Effector memory CD4-positive, alpha-beta T cell (primary cell): ENCODE measurements at regions not wholly inside any gene's neighbourhood (a gene's known extent, or its start where the extent isn't known, plus 50 kb on each side); places are given as distances from the start of the nearest gene placed in this dataset.

Source experiments
- DNase-seq, 3 donors: peaks; one replicate each; pipeline ENCODE4 v3.0.0-alpha.2; 2020
- H3K27ac ChIP-seq: 2 replicates; pipeline ENCODE4 v1.7.0; 2013; ENCODE audit warnings: mild to moderate bottlenecking, low read length, moderate library complexity; ENCODE audit not compliant: insufficient read depth, poor library complexity, severe bottlenecking
- H3K27me3 ChIP-seq: replicated peaks from 2 replicates; pipeline ENCODE4 v1.7.0; 2013; ENCODE audit warnings: mild to moderate bottlenecking, low read length; ENCODE audit not compliant: insufficient read depth, control insufficient read depth, poor library complexity, severe bottlenecking
- H3K36me3 ChIP-seq: 2 replicates; pipeline ENCODE4 v1.7.0; 2013; ENCODE audit warnings: mild to moderate bottlenecking, low read length, moderate library complexity; ENCODE audit not compliant: control insufficient read depth, insufficient read depth
- H3K4me1 ChIP-seq: 2 replicates; pipeline ENCODE4 v1.7.0; 2013; ENCODE audit warnings: low read length, mild to moderate bottlenecking; ENCODE audit not compliant: control insufficient read depth, insufficient read depth, poor library complexity, severe bottlenecking
- H3K4me3 ChIP-seq: 2 replicates; pipeline ENCODE4 v1.7.0; 2013; ENCODE audit warnings: low read length, low read depth, mild to moderate bottlenecking; ENCODE audit not compliant: insufficient read depth, poor library complexity, severe bottlenecking
- H3K9me3 ChIP-seq: 2 replicates; pipeline ENCODE4 v1.7.0; 2013; ENCODE audit warnings: mild to moderate bottlenecking, low read length, moderate library complexity; ENCODE audit not compliant: control insufficient read depth

GRCh38 chr5:133846478-133847226 is 121.8 kb downstream of the C5orf15 start:
- no peaks in the 10 kb centered on the region for H3K9me3 ChIP-seq
- H3K27ac ChIP-seq: no peak overlapping the region
- no peaks in the 10 kb centered on the region for H3K36me3 ChIP-seq
- DNase-seq: no peak
- no peaks in the 10 kb centered on the region for H3K4me1 ChIP-seq
- no peaks in the 10 kb centered on the region for H3K27me3 ChIP-seq
- no peak overlapping the region for H3K4me3 ChIP-seq

DNA sequence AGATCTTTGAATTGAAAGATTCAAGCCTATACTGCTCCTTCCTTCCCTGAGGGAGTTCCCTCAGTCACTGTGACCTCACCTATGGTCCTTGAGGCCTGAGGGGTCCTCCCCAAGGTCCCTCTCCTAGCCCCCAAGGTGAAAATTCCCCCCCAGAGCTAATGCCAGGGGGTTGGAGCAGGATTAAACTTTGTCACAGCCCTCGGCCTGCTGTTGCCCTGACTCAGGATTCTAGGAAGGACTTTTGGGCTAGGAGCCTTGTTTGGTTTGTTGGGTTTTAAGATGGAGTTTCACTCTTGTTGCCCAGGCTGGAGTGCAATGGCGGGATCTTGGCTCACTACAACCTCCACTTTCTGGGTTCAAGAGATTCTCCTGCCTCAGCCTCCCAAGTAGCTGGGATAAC is 123.2 kb downstream of the C5orf15 start:
- DNase-seq: no peak
- Histone ChIP-seq H3K27me3 (no peaks in the 10 kb centered on the region), H3K4me1 (no peaks in the 10 kb centered on the region), H3K27ac (no peak overlapping the region), H3K9me3 (no peaks in the 10 kb centered on the region), H3K4me3 (no peak overlapping the region), H3K36me3 (no peaks in the 10 kb centered on the region)

- H3K27me3 ChIP-seq: no peaks in the 10 kb centered on the region
- no peaks in the 10 kb centered on the region for H3K9me3 ChIP-seq
- H3K4me3 ChIP-seq: no peak overlapping the region
- no peaks in the 10 kb centered on the region for H3K4me1 ChIP-seq
- no peak for DNase-seq
- no peak overlapping the region for H3K27ac ChIP-seq
- no peaks in the 10 kb centered on the region for H3K36me3 ChIP-seq
These were observed 123.6 kb downstream of the C5orf15 start for GRCh38 chr5:133844836-133845235.

DNA sequence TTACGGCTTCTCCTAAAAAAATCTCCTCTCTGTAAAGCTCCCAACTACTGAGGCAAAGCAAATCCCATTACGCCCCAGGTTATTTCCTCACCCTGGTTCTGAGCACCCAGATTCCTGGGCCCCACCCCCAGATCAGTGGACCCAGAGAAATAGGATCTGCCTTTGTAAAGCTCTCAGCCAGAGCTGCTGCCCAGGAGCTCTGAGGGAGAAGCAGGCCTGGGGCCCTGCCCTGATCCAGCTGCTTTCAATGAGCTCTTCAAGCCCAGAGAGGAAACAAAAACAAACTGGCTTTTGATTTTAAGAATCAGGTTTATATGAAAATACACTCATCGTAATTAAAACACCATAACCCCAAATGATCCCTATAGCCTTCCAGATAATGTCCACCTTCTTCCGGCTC is 124.5 kb downstream of the C5orf15 start:
- DNase-seq: no peak
- Histone ChIP-seq H3K4me3 (no peak overlapping the region), H3K36me3 (no peaks in the 10 kb centered on the region), H3K9me3 (no peaks in the 10 kb centered on the region), H3K4me1 (no peaks in the 10 kb centered on the region), H3K27me3 (no peaks in the 10 kb centered on the region), H3K27ac (no peak overlapping the region)

DNA sequence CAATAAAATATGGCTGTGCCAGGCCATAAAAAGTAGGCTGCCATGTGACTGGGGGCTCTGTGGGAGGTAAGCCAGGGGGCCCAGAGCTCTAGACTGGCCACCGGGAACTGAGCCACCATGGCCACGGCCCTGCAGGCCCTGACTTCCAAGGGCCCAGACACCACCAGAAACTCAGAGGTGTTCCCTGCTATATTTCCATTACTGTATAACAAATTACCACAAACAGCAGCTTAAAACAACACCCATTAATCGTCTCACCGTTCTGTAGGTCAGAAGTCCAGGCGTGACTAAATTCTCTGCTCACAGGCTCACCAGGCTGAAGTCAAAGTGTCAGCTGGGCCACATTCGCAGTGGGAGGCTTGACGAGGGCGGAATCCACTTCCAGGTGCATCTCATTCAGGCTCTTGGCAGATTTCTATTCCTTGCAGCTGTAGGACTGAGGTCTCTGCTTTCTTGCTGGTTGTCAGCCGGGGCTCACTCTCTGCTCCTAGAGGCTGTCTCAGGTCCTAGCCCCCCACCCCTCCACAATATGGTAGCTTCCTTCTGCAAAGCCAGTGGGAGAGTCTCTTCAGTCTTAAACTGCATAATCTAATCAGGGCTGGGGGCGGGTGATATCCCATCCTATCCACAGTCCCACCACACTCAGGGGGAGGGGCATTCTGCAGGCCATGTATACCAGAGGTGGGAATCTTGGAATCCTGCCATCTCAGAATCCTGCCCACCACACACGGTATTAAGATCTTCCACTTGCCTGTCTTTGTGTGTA is 125.4 kb downstream of the C5orf15 start:
- no peak for DNase-seq
- H3K27me3 ChIP-seq: no peaks in the 10 kb centered on the region

DNA sequence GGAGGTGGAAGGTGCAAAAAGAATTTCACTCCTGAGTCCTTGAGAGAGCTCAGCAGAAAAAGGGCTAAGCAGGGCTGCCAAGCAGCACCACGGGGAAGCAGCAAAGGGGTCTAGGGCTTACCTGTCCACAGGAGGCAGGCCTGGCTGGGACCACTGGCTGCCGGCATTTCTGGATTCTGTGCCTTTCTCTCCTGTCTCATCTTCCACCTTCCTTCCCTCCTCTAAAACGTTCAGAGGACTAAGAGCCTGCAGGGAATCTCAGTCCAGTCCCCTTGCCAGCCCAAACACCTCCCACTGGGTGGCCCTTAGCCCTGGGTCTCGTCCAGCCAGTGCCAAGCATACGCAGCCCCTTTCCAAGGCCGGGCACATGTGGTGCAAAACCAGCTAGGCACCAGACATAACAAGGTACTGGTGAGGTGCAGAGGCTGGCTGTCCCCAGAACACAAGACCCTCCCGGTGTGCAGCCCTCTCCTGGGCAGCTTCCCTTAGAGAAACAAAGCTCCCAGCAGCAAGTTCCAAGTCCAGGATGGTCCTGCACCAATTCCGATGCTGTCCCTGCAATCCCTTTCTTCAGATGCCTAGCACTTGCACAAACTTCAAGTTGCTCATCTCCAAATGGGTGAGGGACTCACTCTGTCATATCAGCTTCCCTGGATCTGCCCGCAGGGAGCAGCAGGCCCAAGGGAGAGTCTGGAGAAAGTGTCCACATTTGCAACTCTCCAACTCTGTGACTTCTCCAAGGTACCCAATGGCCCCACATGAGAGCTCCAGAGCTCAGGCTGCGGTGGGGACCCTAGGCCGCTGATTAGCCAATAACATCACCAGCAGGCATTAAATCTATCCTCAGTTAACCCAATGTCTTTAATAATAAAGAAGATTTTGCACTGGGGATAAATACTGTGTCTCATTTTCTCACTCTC is 126.3 kb downstream of the C5orf15 start:
- no peaks in the 10 kb centered on the region for H3K9me3 ChIP-seq
- no peaks in the 10 kb centered on the region for H3K4me1 ChIP-seq
- no peak for DNase-seq
- no peaks in the 10 kb centered on the region for H3K36me3 ChIP-seq
- no peaks in the 10 kb centered on the region for H3K27me3 ChIP-seq
- no peak overlapping the region for H3K4me3 ChIP-seq
- H3K27ac ChIP-seq: no peak overlapping the region

More for the DNA sequence above, 125.4 kb downstream of the C5orf15 start:
- Histone ChIP-seq H3K9me3 (no peaks in the 10 kb centered on the region), H3K4me1 (no peaks in the 10 kb centered on the region), H3K4me3 (no peak overlapping the region), H3K27ac (no peak overlapping the region), H3K36me3 (no peaks in the 10 kb centered on the region)

GRCh38 chr5:133840168-133840567 is 128.3 kb downstream of the C5orf15 start:
- no peak overlapping the region for H3K27ac ChIP-seq
- no peaks in the 10 kb centered on the region for H3K27me3 ChIP-seq
- H3K4me1 ChIP-seq: no peaks in the 10 kb centered on the region
- DNase-seq: no peak
- H3K4me3 ChIP-seq: no peak overlapping the region
- H3K9me3 ChIP-seq: no peaks in the 10 kb centered on the region
- H3K36me3 ChIP-seq: no peaks in the 10 kb centered on the region

GRCh38 chr5:133839721-133840120 is 128.7 kb downstream of the C5orf15 start:
- no peak for DNase-seq
- no peak overlapping the region for H3K27ac ChIP-seq
- H3K27me3 ChIP-seq: no peaks in the 10 kb centered on the region
- H3K4me1 ChIP-seq: no peaks in the 10 kb centered on the region
- no peaks in the 10 kb centered on the region for H3K36me3 ChIP-seq
- no peaks in the 10 kb centered on the region for H3K9me3 ChIP-seq
- no peak overlapping the region for H3K4me3 ChIP-seq

DNA sequence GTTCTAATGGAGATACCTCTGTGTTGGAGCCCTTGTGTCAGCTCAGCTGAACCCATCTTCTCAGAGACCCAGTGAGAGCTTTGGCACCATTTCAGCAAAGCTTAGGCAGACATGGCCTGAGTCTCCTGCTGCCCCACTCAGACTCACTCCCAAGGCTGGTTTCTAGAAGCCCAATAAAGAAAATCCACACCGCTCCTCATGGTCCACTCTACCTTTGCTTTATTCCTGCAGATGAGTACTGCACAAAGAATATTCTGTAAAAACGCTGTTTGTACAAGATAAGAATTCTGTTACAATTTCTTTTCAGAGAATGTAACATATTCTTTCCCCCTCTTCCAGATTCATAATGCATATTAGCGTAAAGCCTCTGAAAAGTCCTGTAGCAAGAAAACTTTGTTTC is 129.3 kb downstream of the C5orf15 start:
- Histone ChIP-seq H3K36me3 (no peaks in the 10 kb centered on the region), H3K4me3 (no peak overlapping the region), H3K9me3 (no peaks in the 10 kb centered on the region), H3K4me1 (no peaks in the 10 kb centered on the region), H3K27ac (no peak overlapping the region), H3K27me3 (no peaks in the 10 kb centered on the region)
- DNase-seq: no peak
